ENCODE measurements at regions not wholly inside any gene's neighbourhood (a gene's known extent, or its start where the extent isn't known, plus 50 kb on each side); places are given as distances from the start of the nearest gene placed in this dataset.

- H3K4me3 ChIP-seq, result no peak overlapping the region
- no peaks in the 10 kb centered on the region for H3K9me3 ChIP-seq (replicated peaks in 1 of 3)
- 80 to 89% (median 83%) methylated on average over 5 of the region's 5 CpGs for WGBS, 4 donors
- H3K27me3 ChIP-seq, result no peaks in the 10 kb centered on the region
- no peak for TF ChIP-seq POLR2A (IDR thresholded peaks at IDR 0.05)
- TF ChIP-seq CTCF (IDR thresholded peaks at IDR 0.05), result no peak
- H3K36me3 ChIP-seq (replicated peaks in 1 of 2), result no peaks in the 10 kb centered on the region
- no peaks in the 10 kb centered on the region for H3K4me1 ChIP-seq (replicated peaks in 1 of 2)
- H3K27ac ChIP-seq, result no peak overlapping the region
- intact Hi-C loops (cut with DNase I), result no loop called here
- no peak for DNase-seq
These were observed 174.0 kb downstream of the LINC00237 start for GRCh38 chr20:20932156-20932555.

GRCh38 chr20:20931632-20932031 lies 174.5 kb downstream of the LINC00237 start:
- DNase-seq, result no peak
- H3K27me3 ChIP-seq, result no peaks in the 10 kb centered on the region
- no peak overlapping the region for H3K4me3 ChIP-seq
- intact Hi-C loops (cut with DNase I), result no loop called here
- no peaks in the 10 kb centered on the region for H3K36me3 ChIP-seq (replicated peaks in 1 of 2)
- H3K9me3 ChIP-seq (replicated peaks in 1 of 3), result no peaks in the 10 kb centered on the region
- no peak overlapping the region for H3K27ac ChIP-seq
- H3K4me1 ChIP-seq (replicated peaks in 1 of 2), result no peaks in the 10 kb centered on the region
- no peak for TF ChIP-seq CTCF (IDR thresholded peaks at IDR 0.05)
- no peak for TF ChIP-seq POLR2A (IDR thresholded peaks at IDR 0.05)
- whole genome bisulfite sequencing, 4 donors, result 78 to 83% (median 81%) methylated on average over 3 of the region's 3 CpGs

DNA sequence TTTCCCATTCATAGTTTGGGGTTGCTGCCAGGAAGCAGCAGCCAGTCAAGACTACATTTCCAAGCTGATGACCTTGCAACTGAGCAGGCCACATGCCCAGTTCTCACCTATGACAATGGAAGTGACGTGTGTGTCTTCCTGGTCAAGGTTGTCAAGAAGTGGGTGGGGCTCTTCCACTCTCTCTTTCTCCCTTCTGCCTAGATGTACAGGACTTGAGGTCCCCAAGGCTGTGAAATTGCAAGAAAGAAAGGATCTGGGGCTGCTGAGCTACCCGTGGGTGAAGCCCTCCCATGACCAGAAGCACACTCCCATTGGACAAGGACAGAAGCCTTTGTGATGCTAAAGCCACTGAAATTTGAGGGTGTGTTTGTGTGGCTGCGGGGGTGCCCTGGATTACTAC lies 175.1 kb downstream of the LINC00237 start:
- intact Hi-C loops (cut with DNase I), result no loop called here
- Histone ChIP-seq H3K36me3 (replicated peaks in 1 of 2) (no peaks in the 10 kb centered on the region), H3K4me3 (no peak overlapping the region), H3K9me3 (replicated peaks in 1 of 3) (no peaks in the 10 kb centered on the region), H3K4me1 (replicated peaks in 1 of 2) (no peaks in the 10 kb centered on the region), H3K27me3 (no peaks in the 10 kb centered on the region), H3K27ac (no peak overlapping the region)
- DNase-seq, result no peak
- 48 to 70% (median 50%) methylated on average over 3 of the region's 3 CpGs for WGBS, 4 donors
- no peak for TF ChIP-seq POLR2A (IDR thresholded peaks at IDR 0.05)
- no peak for TF ChIP-seq CTCF (IDR thresholded peaks at IDR 0.05)

- no peaks in the 10 kb centered on the region for H3K4me1 ChIP-seq (replicated peaks in 1 of 2)
- H3K27me3 ChIP-seq, result no peaks in the 10 kb centered on the region
- intact Hi-C loops (cut with DNase I), result no loop called here
- 57 to 68% (median 58%) methylated on average over 1 of the region's 1 CpG for WGBS, 4 donors
- DNase-seq, result no peak
- TF ChIP-seq POLR2A (IDR thresholded peaks at IDR 0.05) (no peak), CTCF (IDR thresholded peaks at IDR 0.05) (no peak)
- no peak overlapping the region for H3K27ac ChIP-seq
- H3K9me3 ChIP-seq (replicated peaks in 1 of 3), result no peaks in the 10 kb centered on the region
- H3K36me3 ChIP-seq (replicated peaks in 1 of 2), result no peaks in the 10 kb centered on the region
- H3K4me3 ChIP-seq, result no peak overlapping the region
These were observed 175.7 kb downstream of the LINC00237 start for GRCh38 chr20:20930500-20930899.

Measured in adrenal gland (tissue), 9 donors.